ENCODE measurements at regions not wholly inside any gene's neighbourhood (a gene's known extent, or its start where the extent isn't known, plus 50 kb on each side); places are given as distances from the start of the nearest gene placed in this dataset.

- in situ Hi-C loops (cut with MboI; ENCODE audit: low pct_unique_long_range_greater_than_20kb in 2 of 9, low sequenced_read_pairs in 9 of 9, unreplicated experiment in 9 of 9) = no loop called here
- no peaks in the 10 kb centered on the region for H3K4me1 ChIP-seq (replicated peaks in 1 of 2)
- H3K27ac ChIP-seq = no peak overlapping the region
- ATAC-seq (replicated peaks in 6 of 8) = no peak
- no peak overlapping the region for H3K4me3 ChIP-seq
- 14 to 100% (median 91%) methylated on average over 1 of the region's 1 CpG; no CpG with 5 or more reads in 1 of the 10 experiments for WGBS, 10 experiments
Measured at GRCh38 chr9:11792870-11793269, 900.3 kb upstream of the TYRP1 start.

DNA sequence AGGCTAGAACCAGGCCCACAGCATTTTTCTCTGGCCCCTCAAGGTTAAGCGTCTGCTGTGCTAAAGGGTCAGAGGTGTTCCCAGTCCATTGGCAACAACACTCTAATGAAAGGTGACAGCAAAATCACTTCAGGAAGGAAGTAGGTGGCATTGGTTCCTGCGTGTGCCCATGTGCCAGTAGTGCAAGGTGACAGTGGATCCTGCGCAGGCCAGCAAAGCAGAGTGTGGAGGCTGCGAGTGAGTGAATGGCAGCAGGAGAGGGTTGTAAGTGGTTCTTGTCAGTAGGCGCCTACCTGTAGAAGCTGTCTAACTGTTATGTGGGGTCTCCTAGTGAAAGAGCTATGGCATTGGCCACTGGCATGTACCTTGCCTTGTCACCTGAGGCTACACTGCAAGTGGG, 898.2 kb upstream of the TYRP1 start:
- WGBS, 10 experiments = 0 to 100% (median 87%) methylated on average over 1 to 5 of the region's 5 CpGs; no CpG with 5 or more reads in 4 of the 10 experiments
- Histone ChIP-seq H3K4me1 (replicated peaks in 1 of 2) (no peaks in the 10 kb centered on the region), H3K27ac (no peak overlapping the region), H3K4me3 (no peak overlapping the region)
- no peak for ATAC-seq (replicated peaks in 6 of 8)
- in situ Hi-C loops (cut with MboI; ENCODE audit: low pct_unique_long_range_greater_than_20kb in 2 of 9, low sequenced_read_pairs in 9 of 9, unreplicated experiment in 9 of 9) = no loop called here

GRCh38 chr9:11805969-11806368, 887.2 kb upstream of the TYRP1 start:
- no peaks in the 10 kb centered on the region for H3K4me1 ChIP-seq (replicated peaks in 1 of 2)
- in situ Hi-C loops (cut with MboI; ENCODE audit: low pct_unique_long_range_greater_than_20kb in 2 of 9, low sequenced_read_pairs in 9 of 9, unreplicated experiment in 9 of 9) = no loop called here
- H3K4me3 ChIP-seq = no peak overlapping the region
- H3K27ac ChIP-seq = no peak overlapping the region
- 7 to 97% (median 41%) methylated on average over 3 to 5 of the region's 5 CpGs; no CpG with 5 or more reads in 3 of the 10 experiments for WGBS, 10 experiments
- no peak for ATAC-seq (replicated peaks in 6 of 8)

DNA sequence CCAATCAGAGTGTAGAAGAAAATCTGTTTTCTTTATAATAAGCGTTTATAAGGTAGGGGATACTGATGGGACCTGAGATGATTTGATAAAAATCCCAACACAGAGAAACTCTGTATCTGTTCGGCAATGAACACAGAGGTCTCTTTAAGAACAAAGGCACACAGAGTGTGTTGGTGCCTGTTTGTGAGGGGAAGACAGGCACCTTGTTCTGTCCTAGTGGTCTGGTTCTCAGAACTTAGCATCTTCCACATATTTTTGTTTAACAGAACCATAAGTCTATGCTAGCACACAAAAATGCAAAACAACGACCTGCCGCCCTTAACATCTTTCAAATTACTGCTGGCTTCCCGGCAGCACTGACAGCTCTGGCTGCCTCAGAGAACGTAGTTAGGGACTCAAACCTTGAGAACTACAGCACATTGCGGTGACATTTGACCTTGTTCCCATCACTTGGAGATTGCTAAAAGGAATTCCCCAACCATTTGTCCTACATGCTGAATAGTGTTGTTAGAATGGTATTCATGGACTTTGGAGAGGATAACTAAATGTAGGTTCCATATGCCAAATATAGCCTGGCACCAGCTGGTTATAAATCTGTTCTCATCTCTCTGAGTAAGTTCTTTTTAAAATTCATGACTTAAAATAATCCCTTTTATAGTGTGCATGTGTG, 871.7 kb upstream of the TYRP1 start:
- in situ Hi-C loops (cut with MboI; ENCODE audit: low pct_unique_long_range_greater_than_20kb in 2 of 9, low sequenced_read_pairs in 9 of 9, unreplicated experiment in 9 of 9) = no loop called here
- Histone ChIP-seq H3K27ac (no peak overlapping the region), H3K4me3 (no peak overlapping the region), H3K4me1 (replicated peaks in 1 of 2) (peaks cover 4 to 25% of the 10 kb centered on the region in 2 donors)
- 0 to 60% (median 30%) methylated on average over 1 to 7 of the region's 7 CpGs; no CpG with 5 or more reads in 1 of the 10 experiments for WGBS, 10 experiments
- ATAC-seq (replicated peaks in 6 of 8) = peak in 5 of 8 experiments; percentile 77 to 96 (median 92)

GRCh38 chr9:11828201-11828600, 865.0 kb upstream of the TYRP1 start:
- Histone ChIP-seq H3K27ac (no peak overlapping the region), H3K4me1 (replicated peaks in 1 of 2) (peaks cover 3 to 18% of the 10 kb centered on the region in 2 donors), H3K4me3 (no peak overlapping the region)
- peak in 4 of 8 experiments; percentile 60 to 81 (median 72) for ATAC-seq (replicated peaks in 6 of 8)
- in situ Hi-C loops (cut with MboI; ENCODE audit: low pct_unique_long_range_greater_than_20kb in 2 of 9, low sequenced_read_pairs in 9 of 9, unreplicated experiment in 9 of 9) = no loop called here
- WGBS, 10 experiments = 23 to 77% (median 57%) methylated on average over 1 to 3 of the region's 3 CpGs; no CpG with 5 or more reads in 1 of the 10 experiments

- WGBS, 10 experiments = 4 to 94% (median 71%) methylated on average over 1 to 2 of the region's 2 CpGs; no CpG with 5 or more reads in 1 of the 10 experiments
- Histone ChIP-seq H3K4me3 (no peak overlapping the region), H3K4me1 (replicated peaks in 1 of 2) (peaks cover 3 to 13% of the 10 kb centered on the region in 2 donors), H3K27ac (no peak overlapping the region)
- in situ Hi-C loops (cut with MboI; ENCODE audit: low pct_unique_long_range_greater_than_20kb in 2 of 9, low sequenced_read_pairs in 9 of 9, unreplicated experiment in 9 of 9) = no loop called here
- no peak for ATAC-seq (replicated peaks in 6 of 8)
Measured at GRCh38 chr9:11833056-11833455, 860.1 kb upstream of the TYRP1 start.

DNA sequence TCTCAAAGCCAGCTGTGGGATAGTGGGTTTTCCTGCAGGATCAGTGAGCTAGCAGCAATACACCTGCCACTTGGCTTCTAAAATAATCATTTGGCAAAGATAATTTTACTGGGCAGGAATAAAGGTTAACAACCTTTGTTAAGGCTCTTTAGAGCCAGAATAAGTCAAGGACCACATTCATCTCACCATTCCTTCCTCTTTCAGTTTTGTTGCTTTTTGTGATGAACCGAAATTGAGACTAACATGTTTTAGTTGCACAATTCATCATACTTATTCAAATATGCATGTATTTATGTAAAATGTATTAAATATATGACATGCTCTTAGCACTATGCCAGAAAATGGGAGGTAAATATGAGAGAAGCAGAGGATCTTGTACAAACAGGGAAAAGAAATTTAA, 824.4 kb upstream of the TYRP1 start:
- Histone ChIP-seq H3K27ac (no peak overlapping the region), H3K4me3 (no peak overlapping the region), H3K4me1 (replicated peaks in 1 of 2) (peaks cover 0 to 15% of the 10 kb centered on the region in 2 donors)
- ATAC-seq (replicated peaks in 6 of 8) = no peak
- 0 to 100% (median 67%) methylated on average over 1 of the region's 1 CpG; no CpG with 5 or more reads in 2 of the 10 experiments for WGBS, 10 experiments
- in situ Hi-C loops (cut with MboI; ENCODE audit: low pct_unique_long_range_greater_than_20kb in 2 of 9, low sequenced_read_pairs in 9 of 9, unreplicated experiment in 9 of 9) = no loop called here

DNA sequence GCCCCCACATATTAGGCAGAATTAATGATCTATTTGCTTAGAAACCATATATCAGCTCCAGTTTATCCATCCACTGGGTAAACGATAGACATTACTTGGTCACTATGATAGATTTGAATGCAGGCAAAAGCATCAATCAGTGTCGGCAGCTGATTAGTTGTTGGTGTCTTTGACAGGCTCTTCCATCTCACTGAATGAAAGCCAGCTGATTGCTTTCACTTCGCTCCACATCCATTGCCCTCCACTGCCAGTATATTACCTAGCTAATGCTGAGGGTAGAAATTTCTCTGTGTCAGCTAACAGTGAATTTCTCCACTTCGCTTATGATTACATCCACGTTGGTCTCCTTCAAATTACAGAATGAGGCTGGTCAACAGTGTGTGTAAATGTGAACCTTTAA, 821.3 kb upstream of the TYRP1 start:
- in situ Hi-C loops (cut with MboI; ENCODE audit: low pct_unique_long_range_greater_than_20kb in 2 of 9, low sequenced_read_pairs in 9 of 9, unreplicated experiment in 9 of 9) = no loop called here
- ATAC-seq (replicated peaks in 6 of 8) = peak in 5 of 8 experiments; percentile 85 to 97 (median 94)
- Histone ChIP-seq H3K27ac (no peak overlapping the region), H3K4me1 (replicated peaks in 1 of 2) (peaks cover 0 to 10% of the 10 kb centered on the region in 2 donors), H3K4me3 (no peak overlapping the region)
- 0 to 53% (median 33%) methylated on average over 1 to 5 of the region's 5 CpGs; no CpG with 5 or more reads in 1 of the 10 experiments for WGBS, 10 experiments

GRCh38 chr9:11872471-11872870, 820.7 kb upstream of the TYRP1 start:
- WGBS, 10 experiments = 0 to 100% (median 31%) methylated on average over 1 of the region's 1 CpG
- peak in 1 of 8 experiments; percentile 10 for ATAC-seq (replicated peaks in 6 of 8)
- no peak overlapping the region for H3K4me3 ChIP-seq
- H3K27ac ChIP-seq = no peak overlapping the region
- H3K4me1 ChIP-seq (replicated peaks in 1 of 2) = peaks cover 0 to 10% of the 10 kb centered on the region in 2 donors
- in situ Hi-C loops (cut with MboI; ENCODE audit: low pct_unique_long_range_greater_than_20kb in 2 of 9, low sequenced_read_pairs in 9 of 9, unreplicated experiment in 9 of 9) = no loop called here

DNA sequence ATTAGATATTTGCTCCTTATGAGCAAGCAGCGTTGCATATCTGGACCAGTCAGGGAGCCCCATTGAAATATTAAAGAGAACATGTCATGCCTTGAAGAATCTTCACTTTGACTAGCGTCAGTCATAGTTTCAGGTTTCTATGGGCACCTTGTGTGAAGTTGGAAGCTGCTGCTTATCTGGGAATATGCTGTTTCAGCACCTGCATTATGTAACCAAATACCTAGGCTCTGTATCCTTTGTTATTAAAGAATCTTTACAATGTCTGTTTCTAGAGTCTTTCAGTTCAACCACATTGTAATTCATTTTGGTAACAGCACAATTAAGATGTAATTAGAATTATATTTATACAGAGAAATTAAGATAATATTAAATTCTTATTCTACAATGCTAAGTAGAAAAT, 818.8 kb upstream of the TYRP1 start:
- peaks cover 0 to 10% of the 10 kb centered on the region in 2 donors for H3K4me1 ChIP-seq (replicated peaks in 1 of 2)
- in situ Hi-C loops (cut with MboI; ENCODE audit: low pct_unique_long_range_greater_than_20kb in 2 of 9, low sequenced_read_pairs in 9 of 9, unreplicated experiment in 9 of 9) = no loop called here
- no peak for ATAC-seq (replicated peaks in 6 of 8)
- H3K27ac ChIP-seq = no peak overlapping the region
- WGBS, 10 experiments = 0 to 100% (median 86%) methylated on average over 1 to 2 of the region's 2 CpGs; no CpG with 5 or more reads in 3 of the 10 experiments
- no peak overlapping the region for H3K4me3 ChIP-seq

GRCh38 chr9:11892401-11892800, 800.8 kb upstream of the TYRP1 start:
- 0 to 83% (median 0%) methylated on average over 1 of the region's 1 CpG; no CpG with 5 or more reads in 3 of the 10 experiments for WGBS, 10 experiments
- no peak for ATAC-seq (replicated peaks in 6 of 8)
- no peak overlapping the region for H3K27ac ChIP-seq
- no peaks in the 10 kb centered on the region for H3K4me1 ChIP-seq (replicated peaks in 1 of 2)
- in situ Hi-C loops (cut with MboI; ENCODE audit: low pct_unique_long_range_greater_than_20kb in 2 of 9, low sequenced_read_pairs in 9 of 9, unreplicated experiment in 9 of 9) = no loop called here
- H3K4me3 ChIP-seq = no peak overlapping the region

- no peak overlapping the region for H3K27ac ChIP-seq
- no peaks in the 10 kb centered on the region for H3K4me1 ChIP-seq (replicated peaks in 1 of 2)
- in situ Hi-C loops (cut with MboI; ENCODE audit: low pct_unique_long_range_greater_than_20kb in 2 of 9, low sequenced_read_pairs in 9 of 9, unreplicated experiment in 9 of 9) = no loop called here
- ATAC-seq (replicated peaks in 6 of 8) = no peak
- no peak overlapping the region for H3K4me3 ChIP-seq
Measured at GRCh38 chr9:11893331-11893730, 799.9 kb upstream of the TYRP1 start.

GRCh38 chr9:11894136-11894535, 799.0 kb upstream of the TYRP1 start:
- in situ Hi-C loops (cut with MboI; ENCODE audit: low pct_unique_long_range_greater_than_20kb in 2 of 9, low sequenced_read_pairs in 9 of 9, unreplicated experiment in 9 of 9) = no loop called here
- Histone ChIP-seq H3K4me1 (replicated peaks in 1 of 2) (no peaks in the 10 kb centered on the region), H3K27ac (no peak overlapping the region), H3K4me3 (no peak overlapping the region)
- WGBS, 10 experiments = 0 to 100% (median 100%) methylated on average over 1 of the region's 1 CpG; no CpG with 5 or more reads in 1 of the 10 experiments
- no peak for ATAC-seq (replicated peaks in 6 of 8)

DNA sequence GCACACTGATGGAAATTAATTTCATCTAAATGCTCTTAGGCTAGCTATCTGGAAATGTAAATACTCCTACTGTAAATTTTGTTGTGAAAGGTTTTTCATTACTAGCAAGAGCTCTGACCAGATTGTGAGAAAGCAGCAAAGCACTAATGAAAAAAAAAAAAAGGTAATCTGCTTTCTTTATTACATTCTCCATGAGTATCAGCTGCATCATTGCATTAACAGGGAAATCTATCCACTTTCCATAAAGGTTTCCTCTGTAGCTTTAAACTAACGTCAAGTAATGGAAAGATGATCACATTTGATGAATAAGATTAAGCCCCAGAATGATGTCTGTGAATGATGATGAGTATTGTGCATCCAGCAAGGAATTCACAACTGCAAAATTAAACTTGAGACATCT, 790.6 kb upstream of the TYRP1 start:
- in situ Hi-C loops (cut with MboI; ENCODE audit: low pct_unique_long_range_greater_than_20kb in 2 of 9, low sequenced_read_pairs in 9 of 9, unreplicated experiment in 9 of 9) = no loop called here
- 0 to 71% (median 10%) methylated on average over 1 of the region's 1 CpG; no CpG with 5 or more reads in 3 of the 10 experiments for WGBS, 10 experiments

More for the DNA sequence above, 790.6 kb upstream of the TYRP1 start:
- Histone ChIP-seq H3K4me1 (replicated peaks in 1 of 2) (peaks cover 0 to 6% of the 10 kb centered on the region in 2 donors), H3K27ac (no peak overlapping the region), H3K4me3 (no peak overlapping the region)
- peak in 5 of 8 experiments; percentile 18 to 76 (median 60) for ATAC-seq (replicated peaks in 6 of 8)
